ENCODE measurements at regions not wholly inside any gene's neighbourhood (a gene's known extent, or its start where the extent isn't known, plus 50 kb on each side); places are given as distances from the start of the nearest gene placed in this dataset.

DNA sequence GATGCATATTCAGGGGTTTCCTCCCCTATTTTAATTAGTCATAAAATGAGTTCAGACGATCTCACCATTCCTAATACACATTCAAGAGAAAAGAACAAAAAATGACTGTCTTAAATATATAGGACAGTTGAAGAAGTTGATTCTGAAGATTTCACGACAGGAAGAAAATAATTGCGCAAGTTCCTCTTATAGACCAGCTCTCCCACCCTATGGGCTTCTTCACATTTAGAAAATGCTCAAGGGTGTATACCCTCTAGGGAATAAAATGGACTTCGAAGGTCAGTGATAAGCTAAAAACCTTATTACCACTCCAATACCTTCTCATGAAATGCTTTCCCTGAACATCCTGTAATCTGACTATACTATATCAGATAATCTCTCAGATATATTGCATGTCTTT is 149.2 kb upstream of the TEX13C start:
- Histone ChIP-seq H2BK12ac (ENCODE audit: low read depth, low read length) (no peak overlapping the region), H3K27ac (ENCODE audit: low read depth, low read length) (no peak overlapping the region), H3K14ac (ENCODE audit: insufficient read length) (no peak overlapping the region), H4K5ac (ENCODE audit: insufficient read length, low read depth, low read length) (no peak overlapping the region), H2BK5ac (ENCODE audit: low read depth, low read length) (no peak overlapping the region), H2AK5ac (ENCODE audit: low read depth, low read length) (no peak overlapping the region), H3K23ac (ENCODE audit: insufficient read length) (no peak overlapping the region), H2BK15ac (ENCODE audit: low read length) (no peak overlapping the region), H3K79me2 (ENCODE audit: control insufficient read depth in 1 of 2, insufficient read depth in 2 of 2, low read length in 2 of 2) (no peaks in the 10 kb centered on the region), H2BK120ac (replicated peaks; ENCODE audit: low read depth, low read length) (no peak overlapping the region), H3K4ac (replicated peaks; ENCODE audit: insufficient read length, low read depth, low read length) (no peak overlapping the region), H4K91ac (replicated peaks; ENCODE audit: insufficient read length, low read length) (no peak overlapping the region), H4K8ac (ENCODE audit: extremely low read depth, insufficient read depth, low read length) (no peak overlapping the region), H3K18ac (ENCODE audit: extremely low read depth, low read length) (no peak overlapping the region), H3K27me3 (replicated peaks in 1 of 4; ENCODE audit: control insufficient read depth in 3 of 4, extremely low read depth in 1 of 4, insufficient read depth in 3 of 4, low read length in 3 of 4) (no peaks in the 10 kb centered on the region), H3K4me1 (replicated peaks in 1 of 4; ENCODE audit: control insufficient read depth in 3 of 4, insufficient read depth in 4 of 4, low read length in 3 of 4) (no peaks in the 10 kb centered on the region; a peak in 1 of 7 replicates), H3K9ac (replicated peaks in 1 of 4; ENCODE audit: extremely low read depth in 1 of 4, low read depth in 3 of 4, low read length in 3 of 4) (no peak overlapping the region), H3K4me3 (ENCODE audit: extremely low read depth in 1 of 4, insufficient read depth in 2 of 4, low read depth in 3 of 4, low read length in 4 of 4) (no peak overlapping the region), H3K56ac (replicated peaks; ENCODE audit: insufficient read length, low read depth, low read length) (no peak overlapping the region), H3K36me3 (ENCODE audit: control insufficient read depth in 2 of 4, insufficient read depth in 4 of 4, low read length in 3 of 4) (no peaks in the 10 kb centered on the region), H4K20me1 (replicated peaks in 1 of 2; ENCODE audit: control insufficient read depth in 1 of 2, insufficient read depth in 2 of 2, low read length in 2 of 2) (no peaks in the 10 kb centered on the region), H3K4me2 (ENCODE audit: insufficient read depth in 1 of 2, low read depth in 2 of 2, low read length in 2 of 2) (no peak overlapping the region), H2BK20ac (ENCODE audit: low read length) (no peak overlapping the region), H3K23me2 (ENCODE audit: low read depth, low read length) (no peaks in the 10 kb centered on the region), H3K9me3 (ENCODE audit: insufficient read depth in 2 of 2, low read depth in 1 of 2, low read length in 1 of 2) (no peaks in the 10 kb centered on the region), H2AFZ (ENCODE audit: low read length) (no peak overlapping the region), H3K79me1 (ENCODE audit: low read depth, low read length) (no peaks in the 10 kb centered on the region)
- ChIA-PET POLR2A (ENCODE audit: partially characterized antibody) (no interaction called here), CTCF (ENCODE audit: partially characterized antibody) (no interaction called here)
- WGBS, 2 experiments (ENCODE audit: extremely low coverage in 1 of 2, insufficient coverage in 1 of 2, insufficient read length in 1 of 2, insufficient replicate concordance in 2 of 2, low coverage in 1 of 2, low lambda C conversion rate in 2 of 2, missing lambda C conversion rate in 1 of 2) = 94% methylated on average over 4 of the region's 4 CpGs; no CpG with 5 or more reads in 1 of the 2 experiments
- FAIRE-seq = no peak
- DNase-seq (ENCODE audit: low read depth in 1 of 2, low spot score in 2 of 2) = no peak
- TF ChIP-seq EGR1 (IDR thresholded peaks at IDR 0.05; ENCODE audit: borderline replicate concordance, low read depth, low read length) (no peak), RAD21 (IDR thresholded peaks at IDR 0.05 in 1 of 2, conservative IDR thresholded peaks at IDR 0.05 in 1 of 2; ENCODE audit: low read depth in 2 of 2, low read length in 2 of 2) (no peak), E2F6 (IDR thresholded peaks at IDR 0.05) (no peak), RXRA (IDR thresholded peaks at IDR 0.05; ENCODE audit: insufficient read depth, low read depth, low read length) (no peak), SIX5 (IDR thresholded peaks at IDR 0.05; ENCODE audit: low read depth, low read length) (no peak), SP4 (IDR thresholded peaks at IDR 0.05; ENCODE audit: low read length) (no peak), ATF2 (IDR thresholded peaks at IDR 0.05; ENCODE audit: low read length) (no peak), CHD1 (IDR thresholded peaks at IDR 0.05; ENCODE audit: low read depth, low read length) (no peak), ASH2L (IDR thresholded peaks at IDR 0.05; ENCODE audit: low read length) (no peak), SUZ12 (IDR thresholded peaks at IDR 0.05; ENCODE audit: low read length) (no peak), SRF (IDR thresholded peaks at IDR 0.05; ENCODE audit: low read depth, low read length) (no peak), GABPA (IDR thresholded peaks at IDR 0.05; ENCODE audit: borderline replicate concordance, insufficient read depth, low read length) (no peak), CEBPB (IDR thresholded peaks at IDR 0.05; ENCODE audit: low read depth, low read length) (no peak), BACH1 (IDR thresholded peaks at IDR 0.05; ENCODE audit: low read length) (no peak)

Measured in H1 (cell line).